ENCODE measurements at regions not wholly inside any gene's neighbourhood (a gene's known extent, or its start where the extent isn't known, plus 50 kb on each side); places are given as distances from the start of the nearest gene placed in this dataset.

DNA sequence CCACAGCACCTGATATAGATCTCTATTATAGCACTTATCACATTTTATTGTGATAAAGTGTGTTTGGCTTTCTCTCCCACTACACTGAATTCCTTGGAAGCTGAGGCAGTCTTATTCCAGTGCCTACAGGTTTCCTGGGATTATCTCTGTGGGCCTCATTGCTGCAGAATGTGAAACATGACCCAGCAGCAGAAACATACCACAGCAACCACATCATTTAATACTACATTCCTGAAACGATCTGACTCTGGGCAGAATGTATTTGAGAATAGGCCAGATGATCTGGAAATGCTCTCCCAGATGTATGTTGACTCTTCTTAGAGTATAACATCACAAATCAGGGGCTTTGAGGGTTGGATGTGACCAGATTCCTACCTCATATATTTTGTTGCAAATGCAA is 323.5 kb upstream of the TANK start:
- TF ChIP-seq, protein P1, sequence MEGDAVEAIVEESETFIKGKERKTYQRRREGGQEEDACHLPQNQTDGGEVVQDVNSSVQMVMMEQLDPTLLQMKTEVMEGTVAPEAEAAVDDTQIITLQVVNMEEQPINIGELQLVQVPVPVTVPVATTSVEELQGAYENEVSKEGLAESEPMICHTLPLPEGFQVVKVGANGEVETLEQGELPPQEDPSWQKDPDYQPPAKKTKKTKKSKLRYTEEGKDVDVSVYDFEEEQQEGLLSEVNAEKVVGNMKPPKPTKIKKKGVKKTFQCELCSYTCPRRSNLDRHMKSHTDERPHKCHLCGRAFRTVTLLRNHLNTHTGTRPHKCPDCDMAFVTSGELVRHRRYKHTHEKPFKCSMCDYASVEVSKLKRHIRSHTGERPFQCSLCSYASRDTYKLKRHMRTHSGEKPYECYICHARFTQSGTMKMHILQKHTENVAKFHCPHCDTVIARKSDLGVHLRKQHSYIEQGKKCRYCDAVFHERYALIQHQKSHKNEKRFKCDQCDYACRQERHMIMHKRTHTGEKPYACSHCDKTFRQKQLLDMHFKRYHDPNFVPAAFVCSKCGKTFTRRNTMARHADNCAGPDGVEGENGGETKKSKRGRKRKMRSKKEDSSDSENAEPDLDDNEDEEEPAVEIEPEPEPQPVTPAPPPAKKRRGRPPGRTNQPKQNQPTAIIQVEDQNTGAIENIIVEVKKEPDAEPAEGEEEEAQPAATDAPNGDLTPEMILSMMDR (conservative IDR thresholded peaks at IDR 0.05): no peak
- no peak overlapping the region for H3K27ac ChIP-seq

DNA sequence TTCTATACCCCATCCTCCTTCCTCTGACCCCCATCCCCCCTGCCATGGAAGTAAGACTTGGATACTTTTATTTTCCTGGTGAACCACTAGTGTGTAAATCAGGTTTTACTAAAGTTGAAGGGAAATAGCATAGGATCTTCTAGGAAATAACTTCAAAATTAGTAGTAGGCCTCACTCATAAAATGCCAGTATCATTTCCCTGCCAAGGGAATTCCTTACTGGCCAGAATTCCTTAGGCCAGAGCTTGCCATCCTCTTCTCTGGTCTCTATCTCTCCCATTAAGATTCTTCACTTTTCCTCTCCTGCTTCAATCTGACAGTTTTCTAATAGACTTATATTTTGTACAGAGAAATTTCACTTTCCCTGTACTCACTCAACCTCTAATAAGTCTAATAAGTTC is 322.8 kb upstream of the TANK start:
- TF ChIP-seq, protein P1 (conservative IDR thresholded peaks at IDR 0.05): no peak
- no peak overlapping the region for H3K27ac ChIP-seq

DNA sequence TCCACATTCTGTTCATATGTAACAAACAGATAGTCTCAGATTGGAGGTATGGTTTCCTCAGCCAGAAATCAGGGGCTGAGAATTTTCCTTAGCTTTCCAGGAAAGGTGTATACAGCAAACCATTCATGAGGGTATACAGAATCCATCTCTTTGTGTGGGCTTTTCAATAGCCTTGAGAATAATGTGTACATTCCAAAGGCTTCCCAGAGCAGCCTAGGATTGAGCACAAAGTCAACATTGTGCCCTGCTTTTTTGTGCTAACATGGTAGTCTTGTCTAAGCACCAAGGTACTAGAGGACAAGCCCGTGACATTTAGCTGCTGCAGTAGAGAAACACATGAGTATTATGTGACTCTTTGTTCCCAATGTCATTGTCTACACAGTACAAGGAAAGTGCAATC is 322.1 kb upstream of the TANK start:
- TF ChIP-seq, protein P1 (conservative IDR thresholded peaks at IDR 0.05): no peak
- H3K27ac ChIP-seq: no peak overlapping the region

GRCh38 chr2:160838691-160839090 is 321.5 kb upstream of the TANK start:
- H3K27ac ChIP-seq: no peak overlapping the region
- TF ChIP-seq, protein P1 (conservative IDR thresholded peaks at IDR 0.05): no peak

- TF ChIP-seq, protein P1 (conservative IDR thresholded peaks at IDR 0.05): no peak
- no peak overlapping the region for H3K27ac ChIP-seq
Observed at GRCh38 chr2:160842286-160842685, 317.9 kb upstream of the TANK start.

GRCh38 chr2:160859096-160859495 is 301.1 kb upstream of the TANK start:
- TF ChIP-seq, protein P1 (conservative IDR thresholded peaks at IDR 0.05): no peak
- H3K27ac ChIP-seq: 0 out of 2 replicates have a peak overlapping the region, but pooled peaks have one; percentile 8

DNA sequence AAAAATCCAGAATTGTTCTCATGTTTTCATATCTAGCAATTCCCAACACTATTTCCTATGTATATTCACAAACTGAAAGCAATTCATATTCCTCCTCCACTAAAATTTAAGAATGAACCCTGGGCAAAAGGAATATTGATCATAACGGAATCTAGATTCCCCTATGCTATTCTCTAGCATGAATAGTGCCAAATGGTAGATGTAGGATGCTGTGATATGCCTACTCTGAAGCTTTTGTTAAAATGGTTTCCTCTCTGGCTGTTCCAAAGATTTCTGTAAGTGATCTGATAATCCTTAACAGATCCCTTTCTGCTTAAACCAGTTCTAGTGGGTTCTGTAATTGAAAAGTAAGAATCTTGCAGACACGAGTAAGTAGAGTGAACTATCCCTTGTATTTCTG is 298.0 kb upstream of the TANK start:
- no peak overlapping the region for H3K27ac ChIP-seq
- TF ChIP-seq, protein P1 (conservative IDR thresholded peaks at IDR 0.05): no peak

DNA sequence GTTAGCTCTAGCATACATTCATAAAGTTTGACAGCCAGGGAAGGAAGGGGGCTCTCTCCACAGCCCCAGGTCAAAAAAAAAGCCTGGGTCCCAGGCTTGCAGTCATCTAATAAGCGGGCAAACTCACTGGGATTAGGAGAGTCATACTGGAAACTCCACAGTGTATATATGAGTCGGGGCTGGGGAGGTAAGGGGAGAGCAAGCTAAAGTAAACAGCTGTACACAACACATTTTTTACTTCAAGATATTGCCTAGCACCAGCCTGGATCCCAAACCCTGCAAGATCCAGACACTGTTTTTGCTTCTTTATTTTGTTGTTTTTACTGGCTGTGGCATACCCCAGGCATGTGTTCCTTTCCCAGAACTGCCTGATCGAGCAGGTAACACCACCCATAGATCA is 291.3 kb upstream of the TANK start:
- TF ChIP-seq, protein P1 (conservative IDR thresholded peaks at IDR 0.05): no peak

More for the DNA sequence above, 291.3 kb upstream of the TANK start:
- H3K27ac ChIP-seq: peak overlapping the region; percentile 14; the same call in 1 of the 2 replicates
